Activated CD8-positive, alpha-beta T cell treated with anti-CD3 and anti-CD28 coated beads, Interleukin-2, amount 10 ng/mL, durations not matched to agents 7 days and 5 days (primary cell): ENCODE measurements at regions not wholly inside any gene's neighbourhood (a gene's known extent, or its start where the extent isn't known, plus 50 kb on each side); places are given as distances from the start of the nearest gene placed in this dataset.
"Not testable (repeated sequence)": the region's sequence is repeated elsewhere in the genome, so short reads cannot be mapped to it uniquely, and the experiment has no call there.

Experiments used
- ATAC-seq: fragments of 150-1000 bp; cut with Tn5 transposase; one replicate; pipeline ENCODE4 v1.10.0; 2021; ENCODE audit warnings: moderate library complexity
- CTCF ChIA-PET: fragments of 350-600 bp; sonication (Branson Sonifier 250); formaldehyde crosslinking; loops from one replicate; lab custom pipeline; 2021; ENCODE audit warnings: antibody characterized with exemption; lab: Charles Lee
- POLR2A ChIA-PET: fragments of 350-600 bp; sonication (Branson Sonifier 250); formaldehyde crosslinking; loops from one replicate; lab custom pipeline; 2021; ENCODE audit warnings: antibody characterized with exemption; lab: Charles Lee
- DNase-seq: peaks from one replicate; pipeline ENCODE4 v3.0.0-alpha.2; 2020
- H3K27ac Mint-ChIP-seq: one replicate; pipeline ENCODE4 v1.8.0; 2021; ENCODE audit warnings: mild to moderate bottlenecking, mixed read lengths
- H3K27me3 Mint-ChIP-seq: one replicate; pipeline ENCODE4 v1.8.0; 2021; ENCODE audit warnings: low read depth, mixed read lengths
- H3K36me3 Mint-ChIP-seq: one replicate; pipeline ENCODE4 v1.8.0; 2021; ENCODE audit warnings: low read depth, mixed read lengths
- H3K4me1 Mint-ChIP-seq: one replicate; pipeline ENCODE4 v1.8.0; 2021; ENCODE audit warnings: low read depth, mixed read lengths
- H3K4me3 Mint-ChIP-seq: one replicate; pipeline ENCODE4 v1.8.0; 2021; ENCODE audit warnings: mild to moderate bottlenecking, mixed read lengths
- H3K9me3 Mint-ChIP-seq: one replicate; pipeline ENCODE4 v1.8.0; 2022; ENCODE audit warnings: mixed read lengths; ENCODE audit not compliant: insufficient read depth

GRCh38 chr4:164068392-164068791 lies 573.9 kb downstream of the TMA16 start:
- Mint-ChIP-seq H3K27me3 (no peaks in the 10 kb centered on the region), H3K27ac (no peak overlapping the region), H3K4me1 (no peaks in the 10 kb centered on the region), H3K9me3 (peaks cover 18% of the 10 kb centered on the region), H3K4me3 (no peak overlapping the region), H3K36me3 (no peaks in the 10 kb centered on the region)
- DNase-seq: no peak
- ChIA-PET CTCF (no interaction called here), POLR2A (no interaction called here)
- ATAC-seq: no peak

- Mint-ChIP-seq H3K4me1 (no peaks in the 10 kb centered on the region), H3K27ac (no peak overlapping the region), H3K4me3 (no peak overlapping the region), H3K36me3 (no peaks in the 10 kb centered on the region), H3K9me3 (peaks cover 13% of the 10 kb centered on the region), H3K27me3 (no peaks in the 10 kb centered on the region)
- no peak for ATAC-seq
- ChIA-PET CTCF (interaction anchor here (0.5 kb wide), 1 partner anchor 18 kb away, joined by 4 read pairs; no protein-coding TSS in a partner anchor), POLR2A (no interaction called here)
- DNase-seq: no peak
These were observed 576.1 kb downstream of the TMA16 start for GRCh38 chr4:164070625-164071024.

- Mint-ChIP-seq H3K9me3 (no peaks in the 10 kb centered on the region), H3K4me3 (no peak overlapping the region), H3K27me3 (no peaks in the 10 kb centered on the region), H3K36me3 (no peaks in the 10 kb centered on the region), H3K4me1 (no peaks in the 10 kb centered on the region), H3K27ac (no peak overlapping the region)
- ChIA-PET POLR2A (no interaction called here), CTCF (no interaction called here)
- ATAC-seq (no peak), DNase-seq (no peak)
These were observed 586.9 kb downstream of the TMA16 start for GRCh38 chr4:164081371-164081770.

GRCh38 chr4:164081801-164082200 lies 587.3 kb downstream of the TMA16 start:
- no peak for ATAC-seq
- Mint-ChIP-seq H3K9me3 (no peaks in the 10 kb centered on the region), H3K27ac (no peak overlapping the region), H3K36me3 (no peaks in the 10 kb centered on the region), H3K4me3 (no peak overlapping the region), H3K27me3 (no peaks in the 10 kb centered on the region), H3K4me1 (no peaks in the 10 kb centered on the region)
- ChIA-PET POLR2A (no interaction called here), CTCF (no interaction called here)
- DNase-seq: no peak

- CTCF ChIA-PET: no interaction called here
- Mint-ChIP-seq H3K9me3 (no peaks in the 10 kb centered on the region), H3K4me3 (no peak overlapping the region), H3K27me3 (no peaks in the 10 kb centered on the region), H3K36me3 (no peaks in the 10 kb centered on the region), H3K4me1 (no peaks in the 10 kb centered on the region), H3K27ac (no peak overlapping the region)
- ATAC-seq (no peak), DNase-seq (no peak)
- POLR2A ChIA-PET: interaction anchor here (0.6 kb wide), 1 partner anchor 109 kb away, joined by 3 read pairs; no protein-coding TSS in a partner anchor
These were observed 593.2 kb downstream of the TMA16 start for GRCh38 chr4:164087733-164088132.

GRCh38 chr4:164095313-164096110 lies 601.0 kb downstream of the TMA16 start:
- H3K27me3 Mint-ChIP-seq: no peaks in the 10 kb centered on the region
- H3K27ac Mint-ChIP-seq: no peak overlapping the region
- no peak for DNase-seq
- no peaks in the 10 kb centered on the region for H3K4me1 Mint-ChIP-seq
- ChIA-PET POLR2A (no interaction called here), CTCF (no interaction called here)
- no peaks in the 10 kb centered on the region for H3K36me3 Mint-ChIP-seq
- H3K4me3 Mint-ChIP-seq: no peak overlapping the region
- no peak for ATAC-seq
- H3K9me3 Mint-ChIP-seq: no peaks in the 10 kb centered on the region

GRCh38 chr4:164096766-164097518 lies 602.5 kb downstream of the TMA16 start:
- Mint-ChIP-seq H3K4me3 (no peak overlapping the region), H3K27ac (no peak overlapping the region), H3K36me3 (no peaks in the 10 kb centered on the region), H3K27me3 (no peaks in the 10 kb centered on the region), H3K9me3 (no peaks in the 10 kb centered on the region), H3K4me1 (no peaks in the 10 kb centered on the region)
- ChIA-PET POLR2A (no interaction called here), CTCF (no interaction called here)
- DNase-seq (no peak), ATAC-seq (no peak)

- DNase-seq, H3K9me3 Mint-ChIP-seq, H3K4me1 Mint-ChIP-seq, H3K27me3 Mint-ChIP-seq, H3K4me3 Mint-ChIP-seq, H3K27ac Mint-ChIP-seq, ATAC-seq, H3K36me3 Mint-ChIP-seq, POLR2A ChIA-PET, CTCF ChIA-PET: not testable (repeated sequence)
These were observed 606.4 kb downstream of the TMA16 start for GRCh38 chr4:164100741-164101365.

GRCh38 chr4:164108971-164109370 lies 614.5 kb downstream of the TMA16 start:
- no peak overlapping the region for H3K27ac Mint-ChIP-seq
- no peaks in the 10 kb centered on the region for H3K9me3 Mint-ChIP-seq
- H3K4me3 Mint-ChIP-seq: no peak overlapping the region
- no peak for DNase-seq
- no peaks in the 10 kb centered on the region for H3K27me3 Mint-ChIP-seq
- no peaks in the 10 kb centered on the region for H3K4me1 Mint-ChIP-seq
- CTCF ChIA-PET: no interaction called here
- no peak for ATAC-seq
- POLR2A ChIA-PET: no interaction called here
- H3K36me3 Mint-ChIP-seq: no peaks in the 10 kb centered on the region

- CTCF ChIA-PET: no interaction called here
- no peaks in the 10 kb centered on the region for H3K27me3 Mint-ChIP-seq
These were observed 615.0 kb downstream of the TMA16 start for GRCh38 chr4:164109503-164109902.

GRCh38 chr4:164115236-164115635 lies 620.7 kb downstream of the TMA16 start:
- H3K27me3 Mint-ChIP-seq: no peaks in the 10 kb centered on the region
- H3K4me3 Mint-ChIP-seq: no peak overlapping the region
- H3K9me3 Mint-ChIP-seq: no peaks in the 10 kb centered on the region
- POLR2A ChIA-PET: no interaction called here
- no peak overlapping the region for H3K27ac Mint-ChIP-seq
- H3K36me3 Mint-ChIP-seq: no peaks in the 10 kb centered on the region
- H3K4me1 Mint-ChIP-seq: no peaks in the 10 kb centered on the region
- ATAC-seq (no peak), DNase-seq (no peak)
- CTCF ChIA-PET: no interaction called here

More at GRCh38 chr4:164109503-164109902, 615.0 kb downstream of the TMA16 start:
- no peak for DNase-seq
- H3K9me3 Mint-ChIP-seq: no peaks in the 10 kb centered on the region
- H3K27ac Mint-ChIP-seq: no peak overlapping the region
- ATAC-seq: no peak
- H3K4me3 Mint-ChIP-seq: no peak overlapping the region
- H3K4me1 Mint-ChIP-seq: no peaks in the 10 kb centered on the region
- POLR2A ChIA-PET: no interaction called here
- H3K36me3 Mint-ChIP-seq: no peaks in the 10 kb centered on the region

- H3K27me3 Mint-ChIP-seq: no peaks in the 10 kb centered on the region
- POLR2A ChIA-PET: no interaction called here
- H3K27ac Mint-ChIP-seq: no peak overlapping the region
- H3K36me3 Mint-ChIP-seq: no peaks in the 10 kb centered on the region
- CTCF ChIA-PET: no interaction called here
- H3K4me3 Mint-ChIP-seq: no peak overlapping the region
- no peak for DNase-seq
- no peak for ATAC-seq
- H3K9me3 Mint-ChIP-seq: no peaks in the 10 kb centered on the region
- H3K4me1 Mint-ChIP-seq: no peaks in the 10 kb centered on the region
These were observed 621.8 kb downstream of the TMA16 start for GRCh38 chr4:164116286-164116685.
